ENCODE measurements at regions not wholly inside any gene's neighbourhood (a gene's known extent, or its start where the extent isn't known, plus 50 kb on each side); places are given as distances from the start of the nearest gene placed in this dataset.

DNA sequence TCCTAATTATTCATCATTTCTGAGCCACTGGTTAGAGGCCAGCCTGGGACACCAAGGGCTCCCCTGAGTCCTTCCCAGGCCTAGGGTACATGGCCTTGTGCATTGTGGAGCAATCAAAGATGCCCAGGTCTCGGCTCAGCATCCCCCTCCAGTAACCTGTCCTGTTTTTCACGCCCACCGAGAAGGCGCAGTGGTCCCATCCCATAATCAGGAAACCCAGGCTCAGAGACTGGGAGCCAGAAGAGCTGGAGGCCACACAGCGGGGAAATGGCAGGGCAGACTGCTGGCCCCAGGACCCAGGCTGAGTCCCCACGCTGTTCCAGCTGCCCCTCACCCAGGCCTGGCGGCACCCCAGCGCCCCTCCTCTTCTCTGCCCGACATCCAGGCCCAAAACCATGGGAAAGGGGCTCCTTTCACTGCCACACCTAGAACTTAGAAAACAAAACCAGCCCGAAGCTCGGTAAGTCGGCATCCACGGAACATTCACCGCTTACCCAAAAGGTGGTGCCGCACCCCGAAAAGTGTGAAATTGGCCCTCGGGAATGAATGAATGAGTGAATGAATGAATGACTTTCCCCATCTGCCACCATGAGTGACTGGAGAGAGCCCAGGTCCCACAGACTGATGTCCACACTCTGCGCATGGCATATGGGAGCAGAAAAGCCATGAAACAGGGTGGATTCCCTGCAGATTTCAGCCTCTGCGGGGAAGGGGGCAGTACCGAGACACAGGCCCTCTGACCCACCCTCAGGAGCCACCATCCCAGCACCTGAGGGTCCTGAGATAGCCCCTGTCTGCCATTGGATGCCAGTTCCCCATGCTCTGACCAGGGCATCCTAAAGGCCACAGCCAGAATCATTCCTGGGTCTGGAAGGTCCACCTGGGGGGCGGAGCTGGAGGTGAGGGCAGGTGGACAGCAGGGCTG, 132.5 kb downstream of the OLFM1 start:
- no peak for DNase-seq (ENCODE audit: low read depth, low spot score)

DNA sequence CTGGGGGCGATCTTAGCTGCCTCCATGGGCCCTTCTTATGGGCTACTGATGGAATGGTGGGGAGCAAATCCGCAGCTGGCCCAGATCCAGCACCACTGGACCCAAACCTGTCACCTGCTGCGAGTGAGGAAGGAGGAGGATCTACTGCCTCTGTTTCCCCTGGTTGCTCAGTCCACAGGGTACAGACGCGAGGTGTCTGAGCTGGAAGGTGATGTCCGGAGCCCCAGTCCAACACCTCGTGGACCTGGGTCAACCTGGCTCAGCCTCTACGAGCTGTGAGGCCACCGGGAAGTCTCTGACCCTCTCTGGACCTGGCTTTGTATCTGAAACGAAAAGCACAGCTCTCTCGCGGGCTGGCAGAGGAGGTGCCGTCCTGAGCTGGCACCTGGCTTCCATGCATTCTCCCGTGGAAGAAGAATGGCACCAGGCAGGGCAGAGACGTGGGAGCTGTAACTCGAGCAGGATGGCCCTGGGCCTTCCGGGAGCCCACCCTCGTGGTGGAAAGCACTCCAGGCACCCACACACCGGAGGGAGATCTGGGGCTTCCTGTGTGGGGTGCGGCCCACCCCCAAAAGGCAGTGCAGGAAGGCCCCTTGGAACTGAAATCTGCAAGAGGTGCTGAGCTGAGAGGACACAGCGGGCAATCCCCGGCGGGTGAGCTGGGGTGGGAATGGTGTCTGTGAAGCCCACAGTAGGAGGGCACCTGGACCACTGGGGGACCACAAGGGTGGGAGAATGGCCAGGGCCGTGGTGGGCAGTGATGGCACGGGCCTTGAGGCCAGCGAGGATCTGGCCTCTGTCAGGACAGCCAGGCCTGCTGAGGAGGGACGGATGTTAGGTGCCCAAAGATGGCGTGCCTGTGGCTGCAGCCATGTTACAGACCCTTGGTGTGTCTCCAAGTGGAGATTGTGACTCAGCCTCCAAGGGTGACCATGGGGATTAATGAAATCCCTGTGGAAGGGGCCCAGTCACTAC, 133.4 kb downstream of the OLFM1 start:
- no peak for DNase-seq (ENCODE audit: low read depth, low spot score)

- DNase-seq (ENCODE audit: low read depth, low spot score) = no peak
Observed at GRCh38 chr9:135221576-135221950, 134.1 kb downstream of the OLFM1 start.

GRCh38 chr9:135221951-135222631, 134.6 kb downstream of the OLFM1 start:
- no peak for DNase-seq (ENCODE audit: low read depth, low spot score)

DNA sequence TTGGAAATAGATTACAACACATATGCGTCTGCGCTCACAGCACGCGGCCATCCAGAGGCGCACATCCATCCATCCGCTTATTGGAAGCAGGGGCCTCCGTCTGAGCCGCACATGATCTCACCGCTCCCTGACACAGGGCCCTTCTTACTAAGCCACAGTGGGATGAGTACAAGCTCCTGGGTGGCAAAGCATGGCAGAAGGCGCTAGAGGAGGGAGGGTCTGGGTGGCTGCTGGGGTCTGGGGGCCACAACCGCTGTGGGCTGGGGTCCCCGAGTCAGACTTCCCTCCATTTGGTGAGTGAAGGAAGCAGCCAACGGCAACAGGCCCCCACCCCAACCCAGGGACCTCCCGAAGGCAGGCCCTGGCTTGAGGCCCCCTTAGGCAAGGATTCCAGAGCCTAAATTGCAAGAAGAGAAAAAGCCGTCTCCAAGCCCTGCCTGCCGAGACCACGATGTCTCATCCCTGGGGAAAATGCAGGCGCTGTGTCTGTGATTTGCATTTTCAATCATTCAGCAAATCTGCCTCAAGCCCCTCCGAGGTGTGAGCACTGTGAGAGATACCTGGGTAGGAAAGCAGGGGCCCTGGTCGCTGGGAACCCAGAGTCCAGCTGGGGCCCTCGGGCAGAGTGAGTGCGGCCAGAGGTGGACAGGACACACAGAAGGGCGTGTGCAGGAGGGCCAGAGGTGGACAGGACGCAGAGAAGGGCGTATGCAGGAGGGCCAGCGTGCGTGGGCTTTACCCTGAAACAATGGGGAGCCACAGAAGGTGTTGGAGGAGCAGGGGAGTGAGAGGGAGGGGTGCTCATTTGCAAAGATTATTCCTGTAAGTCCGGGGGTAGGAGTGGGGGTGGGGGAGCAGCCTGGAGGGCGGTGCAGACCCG, 135.7 kb downstream of the OLFM1 start:
- no peak for DNase-seq (ENCODE audit: low read depth, low spot score)

GRCh38 chr9:135223831-135224230, 136.4 kb downstream of the OLFM1 start:
- no peak for DNase-seq (ENCODE audit: low read depth, low spot score)

GRCh38 chr9:135224286-135224877, 136.9 kb downstream of the OLFM1 start:
- DNase-seq (ENCODE audit: low read depth, low spot score) = no peak

- no peak for DNase-seq (ENCODE audit: low read depth, low spot score)
Observed at GRCh38 chr9:135224921-135225541, 137.6 kb downstream of the OLFM1 start.

GRCh38 chr9:135225619-135226228, 138.3 kb downstream of the OLFM1 start:
- no peak for DNase-seq (ENCODE audit: low read depth, low spot score)

DNA sequence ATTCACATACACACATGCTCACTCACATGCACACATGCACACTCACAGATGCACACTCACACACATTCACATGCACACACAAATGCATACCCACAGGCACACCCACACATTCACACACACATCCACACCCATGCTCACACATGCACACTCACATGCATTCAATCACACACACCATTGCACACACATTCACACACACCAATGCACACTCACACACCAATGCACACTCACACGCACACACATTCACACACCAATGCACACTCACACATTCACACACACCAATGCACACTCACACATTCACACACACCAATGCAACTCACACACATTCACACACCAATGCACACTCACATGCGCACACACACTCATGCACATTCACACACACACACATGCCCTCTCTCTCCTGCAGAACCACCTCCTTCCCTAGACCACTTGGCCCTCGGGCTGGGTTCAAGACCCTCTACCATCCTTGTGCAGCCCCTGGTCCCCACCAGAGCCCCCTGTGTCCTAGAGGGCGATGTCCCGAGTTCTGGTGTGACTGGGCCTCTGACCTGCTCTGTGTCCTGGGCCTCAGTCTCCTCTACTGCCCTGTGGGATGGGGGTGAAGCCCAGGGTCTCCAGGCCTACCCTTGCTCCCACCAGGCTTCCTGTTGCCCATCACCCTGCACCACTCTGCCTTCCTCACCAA, 139.0 kb downstream of the OLFM1 start:
- DNase-seq (ENCODE audit: low read depth, low spot score) = no peak

DNA sequence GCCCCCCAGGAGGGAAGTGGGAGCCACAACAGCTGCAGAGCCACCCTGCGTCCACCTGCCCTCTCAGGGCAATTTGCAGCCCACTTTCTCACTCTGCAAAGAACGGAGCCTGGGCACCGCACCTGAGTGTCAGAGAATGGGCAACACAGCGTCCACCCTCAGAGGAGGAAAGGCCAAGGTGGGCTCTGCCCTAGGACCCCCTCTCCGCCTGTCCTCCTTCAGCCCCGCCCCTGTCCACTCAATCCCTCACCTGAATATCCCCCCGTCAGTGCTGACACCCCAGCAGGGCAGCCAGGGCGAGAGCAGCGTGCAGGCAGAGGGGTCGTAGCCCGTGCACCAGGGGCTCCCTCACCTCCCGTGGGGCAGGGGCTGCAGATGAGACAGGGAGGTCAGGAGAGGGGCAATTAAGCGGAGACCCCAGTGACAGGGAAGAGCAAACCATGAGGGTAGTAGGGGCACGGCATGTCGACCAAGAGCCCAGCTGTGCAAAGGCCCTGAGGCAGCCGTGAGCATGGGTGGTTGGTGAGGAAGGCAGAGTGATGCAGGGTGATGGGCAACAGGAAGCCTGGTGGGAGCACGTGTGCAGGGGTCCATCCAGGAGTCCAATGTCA, 140.3 kb downstream of the OLFM1 start:
- no peak for DNase-seq (ENCODE audit: low read depth, low spot score)

DNA sequence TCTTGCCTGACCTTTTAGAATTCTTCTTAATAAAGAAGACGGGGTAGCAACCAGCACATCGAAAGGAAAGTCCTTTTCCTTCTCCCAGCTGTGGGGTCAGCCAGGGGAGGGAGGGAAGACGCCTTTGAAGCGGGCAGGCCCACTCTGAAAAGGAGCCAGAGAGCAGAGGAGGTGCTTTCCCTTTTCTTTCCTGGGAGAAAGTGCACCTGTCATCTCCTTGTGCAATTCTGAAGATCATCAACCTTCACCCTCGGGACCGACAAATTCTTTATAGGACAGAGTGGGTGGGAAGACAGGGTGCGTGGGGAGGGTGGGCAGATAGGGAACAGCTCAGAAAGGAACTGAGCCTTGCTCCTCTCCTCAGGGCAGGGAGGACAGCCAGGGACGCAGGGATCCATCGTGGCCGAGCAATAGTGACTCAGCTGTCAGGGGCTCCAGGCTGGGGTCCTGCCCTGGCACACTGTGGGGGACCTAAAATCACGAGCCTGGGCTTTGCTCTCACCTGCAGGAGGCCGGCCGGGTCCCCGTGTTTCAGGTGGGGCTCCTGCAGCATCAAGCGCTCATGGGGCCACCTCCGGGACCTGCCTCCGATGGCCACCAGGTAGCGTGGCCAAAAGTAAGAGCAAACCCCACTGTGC, 141.0 kb downstream of the OLFM1 start:
- DNase-seq (ENCODE audit: low read depth, low spot score) = no peak

GRCh38 chr9:135228983-135229625, 141.6 kb downstream of the OLFM1 start:
- DNase-seq (ENCODE audit: low read depth, low spot score) = no peak

DNA sequence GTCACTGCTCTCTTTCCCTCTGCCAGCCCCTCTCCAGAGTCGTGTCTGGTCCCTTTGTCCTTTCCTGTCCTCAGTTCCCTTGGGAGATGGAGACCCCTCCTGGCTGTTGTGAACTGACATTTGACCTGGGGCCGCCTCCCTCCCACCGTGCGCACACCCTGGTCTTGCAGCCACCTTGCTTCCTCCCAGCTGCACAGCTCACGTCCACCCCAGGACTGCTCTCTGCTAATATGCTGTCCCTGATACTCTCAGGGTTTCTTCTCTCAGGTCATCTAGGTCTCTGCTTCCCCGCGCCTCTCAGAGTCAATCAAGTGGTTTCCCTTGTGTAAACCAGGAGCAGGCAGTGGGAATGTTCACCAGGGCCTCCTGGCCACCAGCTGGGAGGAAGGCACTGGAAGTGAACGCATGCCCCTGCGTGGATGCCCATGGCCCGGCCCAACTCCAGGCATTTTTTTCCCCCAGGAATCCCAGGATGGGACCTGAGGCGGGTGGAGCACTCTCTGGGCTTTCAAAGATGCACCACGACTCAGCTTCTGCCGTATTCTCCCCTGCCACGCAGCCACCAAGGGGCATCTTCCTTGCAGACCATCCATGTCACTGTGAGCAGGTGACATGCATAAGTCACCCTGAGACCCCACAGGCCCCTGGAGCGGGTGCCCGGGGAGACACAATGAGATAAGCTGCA, 142.4 kb downstream of the OLFM1 start:
- DNase-seq (ENCODE audit: low read depth, low spot score) = no peak

DNA sequence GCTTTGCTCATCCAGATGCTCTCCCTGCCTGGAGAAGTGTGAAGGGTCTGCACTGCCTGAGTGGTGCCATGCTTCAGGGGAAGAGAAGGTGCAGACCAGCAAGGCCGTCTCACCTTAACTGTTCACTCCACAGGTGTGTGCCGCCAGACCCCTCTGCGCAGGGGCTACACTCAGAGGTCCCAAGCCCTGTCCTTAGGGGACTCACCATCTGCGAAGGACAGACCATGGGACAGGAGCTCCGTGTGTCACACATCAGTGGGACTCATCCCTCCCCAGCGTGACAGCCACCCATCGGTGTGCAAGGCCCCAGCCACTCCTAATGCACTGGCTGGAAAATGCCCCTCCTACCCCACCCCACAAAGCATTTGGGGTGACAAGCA, 142.9 kb downstream of the OLFM1 start:
- DNase-seq (ENCODE audit: low read depth, low spot score) = no peak

DNA sequence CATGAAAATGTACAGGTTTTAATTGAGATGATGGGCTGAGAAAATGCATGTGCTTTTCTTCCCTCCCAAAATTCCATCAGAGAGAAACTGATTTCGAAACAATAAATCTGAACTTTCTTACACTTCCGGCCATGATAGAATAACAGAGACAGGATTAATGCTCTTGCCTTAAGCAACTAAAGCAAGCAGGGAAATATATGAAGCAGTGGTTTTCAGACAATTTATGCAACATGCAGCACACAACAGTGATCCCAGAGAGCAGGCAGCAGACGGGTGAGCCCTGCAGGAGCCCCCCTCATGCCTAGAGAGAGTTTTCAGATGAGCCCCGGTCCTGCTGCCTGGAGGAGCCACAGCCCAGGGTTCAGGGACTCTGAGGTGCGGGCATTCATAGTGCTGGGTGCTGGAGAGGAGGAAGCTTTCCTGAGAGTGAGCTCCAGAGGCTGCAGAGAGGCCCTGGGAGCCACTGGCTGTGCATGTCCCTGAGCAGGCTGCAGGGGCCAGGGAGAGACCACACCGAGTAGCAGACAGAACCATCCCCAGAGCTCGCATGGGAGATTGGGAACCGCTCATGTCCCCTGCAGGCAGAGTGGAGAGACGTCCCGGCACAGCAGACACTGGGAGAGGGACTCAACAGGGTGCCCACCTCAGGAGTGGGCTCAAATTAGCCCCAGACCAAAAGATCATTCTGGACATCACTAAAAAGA, 143.5 kb downstream of the OLFM1 start:
- DNase-seq (ENCODE audit: low read depth, low spot score) = no peak

All from astrocyte of the hippocampus (primary cell).